Loucy (cell line): ENCODE measurements at regions not wholly inside any gene's neighbourhood (a gene's known extent, or its start where the extent isn't known, plus 50 kb on each side); places are given as distances from the start of the nearest gene placed in this dataset.

ENCODE experiments used
- CTCF ChIP-seq: fragments of 200-600 bp; sonication (generic); conservative IDR thresholded peaks from 2 replicates; pipeline ENCODE4 v1.5.1; 2014; ENCODE audit warnings: mild to moderate bottlenecking, antibody characterized with exemption, low read length
- EZH2phosphoT487 ChIP-seq: fragments of 200-600 bp; IDR thresholded peaks from 2 replicates; pipeline ENCODE4 v1.6.1; 2018; ENCODE audit warnings: antibody characterized with exemption, mild to moderate bottlenecking, moderate library complexity, borderline replicate concordance

GRCh38 chr4:137015426-137016409, 516.6 kb downstream of the PCDH18 start:
- no peak for TF ChIP-seq CTCF
- no peak for TF ChIP-seq EZH2phosphoT487
